ENCODE measurements at regions not wholly inside any gene's neighbourhood (a gene's known extent, or its start where the extent isn't known, plus 50 kb on each side); places are given as distances from the start of the nearest gene placed in this dataset.

DNA sequence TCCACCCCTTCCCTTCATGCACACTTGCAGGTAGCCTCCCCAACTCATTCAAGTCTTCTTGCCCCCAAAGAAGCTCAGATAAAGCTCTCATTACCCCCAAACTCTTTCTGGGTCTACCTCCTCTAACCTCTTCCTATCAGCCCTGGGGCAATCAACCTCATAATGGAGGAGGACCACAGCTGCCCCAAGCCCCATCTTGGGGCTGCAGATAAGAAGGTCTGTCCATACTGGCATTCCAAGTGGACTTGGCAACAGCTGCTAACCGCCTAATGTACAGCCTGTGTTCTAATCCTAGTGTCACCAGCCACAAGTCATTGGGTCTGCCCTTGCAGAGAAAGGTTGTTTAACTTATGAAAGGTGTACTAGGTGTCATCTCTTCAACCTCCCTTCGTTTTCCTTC, 107.4 kb upstream of the ADGRF1 start:
- DNase-seq: no peak

DNA sequence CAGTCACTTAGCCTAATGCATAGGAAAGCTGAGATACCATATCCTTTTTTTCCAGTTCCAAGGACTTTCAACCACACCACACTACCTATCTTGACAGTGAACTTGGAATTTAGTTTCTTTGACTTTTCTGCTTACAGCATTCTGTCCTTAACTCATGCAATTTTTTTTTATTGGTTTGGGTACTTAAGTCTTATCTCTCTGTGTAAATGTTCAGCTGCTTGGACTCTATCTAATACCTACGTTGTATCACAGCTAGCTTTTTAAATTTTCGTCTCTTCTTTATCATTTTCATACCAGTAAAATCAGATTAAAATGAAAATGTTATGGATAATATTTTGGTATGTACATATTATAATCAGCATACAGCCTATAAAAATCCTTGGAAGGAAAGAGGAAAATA, 106.9 kb upstream of the ADGRF1 start:
- DNase-seq: no peak

DNA sequence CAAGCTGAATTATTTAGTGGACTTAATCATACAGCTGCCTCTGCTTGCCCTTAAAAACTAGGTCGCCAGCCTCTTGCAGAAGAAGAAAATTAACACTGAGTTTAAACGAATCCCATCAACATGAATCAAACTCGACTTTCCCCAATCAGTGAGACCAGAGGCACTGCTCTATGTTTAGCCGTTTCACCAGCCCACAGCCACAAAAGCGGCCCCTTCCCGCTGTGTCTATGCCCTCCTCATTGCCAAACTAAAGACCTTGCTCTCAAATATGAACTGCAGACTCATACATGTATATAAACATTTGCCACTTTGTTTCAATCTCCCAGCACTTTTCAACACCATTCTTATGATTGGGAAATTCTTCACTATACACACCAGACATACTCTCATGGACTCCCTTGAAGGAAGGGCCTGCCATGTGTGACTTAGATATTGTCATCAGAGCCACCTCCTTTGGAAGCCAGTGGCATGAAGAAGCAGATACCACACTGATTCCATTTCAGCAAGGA, 105.8 kb upstream of the ADGRF1 start:
- no peak for DNase-seq

DNA sequence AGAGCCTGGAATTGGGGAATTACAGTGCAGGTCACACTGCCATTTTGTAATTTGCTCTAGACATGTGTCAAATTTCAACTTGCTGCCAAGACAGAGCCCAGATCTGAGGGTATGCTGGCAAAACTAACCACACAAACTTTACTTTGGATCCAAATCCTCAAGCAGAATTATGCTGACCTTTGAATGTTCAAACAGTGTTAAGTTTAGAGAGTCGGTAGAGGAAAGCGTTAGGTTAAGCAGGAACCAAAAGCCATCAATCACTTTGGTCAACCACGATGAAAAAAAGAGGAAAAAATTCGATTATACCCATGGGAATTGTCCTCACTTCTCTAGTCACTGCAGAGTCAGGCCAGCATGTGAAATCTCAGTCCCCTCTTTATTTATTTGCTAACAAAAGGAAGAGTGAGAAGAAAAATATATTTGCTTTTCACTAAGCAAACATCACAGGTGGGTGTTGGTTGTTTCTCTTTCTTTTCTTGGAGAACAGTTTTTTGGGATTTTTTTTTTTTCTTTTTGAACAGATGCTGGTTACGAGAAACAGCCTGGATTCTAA, 105.1 kb upstream of the ADGRF1 start:
- DNase-seq: no peak

DNA sequence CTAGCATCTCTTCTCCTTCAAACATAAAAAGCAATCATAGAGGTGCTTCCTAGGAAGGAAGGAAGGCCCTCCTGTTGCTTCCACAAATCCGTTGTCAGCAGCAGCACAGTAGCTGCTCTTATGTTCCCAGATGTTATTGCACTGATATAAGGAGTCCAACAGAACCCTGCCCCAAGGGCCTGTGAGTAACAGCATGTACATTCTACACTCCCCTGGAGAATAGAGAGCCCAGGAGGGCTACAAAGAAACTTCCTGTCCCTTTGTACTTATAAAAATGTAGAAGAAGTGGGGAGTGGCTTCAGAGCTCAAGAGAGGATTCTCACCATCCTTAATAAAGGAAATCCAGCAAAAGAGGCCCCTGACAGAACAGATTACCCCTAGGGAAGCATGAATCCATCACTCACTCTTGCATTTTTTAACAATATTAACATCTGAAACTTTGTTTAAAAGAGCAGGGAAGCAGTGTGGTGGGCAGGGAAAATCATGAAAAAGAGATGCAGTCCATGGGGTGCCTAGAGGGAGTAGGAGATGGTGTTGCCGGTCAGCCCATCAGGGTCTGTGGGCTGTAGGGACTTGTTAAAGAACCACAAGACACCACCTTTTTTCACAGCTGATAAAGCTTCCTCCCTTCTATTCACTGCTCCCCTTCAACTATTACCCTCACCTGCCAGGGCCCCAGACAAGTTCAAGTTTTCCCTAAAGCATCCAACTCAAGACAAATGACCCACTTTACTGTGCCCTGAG, 104.5 kb upstream of the ADGRF1 start:
- no peak for DNase-seq

DNA sequence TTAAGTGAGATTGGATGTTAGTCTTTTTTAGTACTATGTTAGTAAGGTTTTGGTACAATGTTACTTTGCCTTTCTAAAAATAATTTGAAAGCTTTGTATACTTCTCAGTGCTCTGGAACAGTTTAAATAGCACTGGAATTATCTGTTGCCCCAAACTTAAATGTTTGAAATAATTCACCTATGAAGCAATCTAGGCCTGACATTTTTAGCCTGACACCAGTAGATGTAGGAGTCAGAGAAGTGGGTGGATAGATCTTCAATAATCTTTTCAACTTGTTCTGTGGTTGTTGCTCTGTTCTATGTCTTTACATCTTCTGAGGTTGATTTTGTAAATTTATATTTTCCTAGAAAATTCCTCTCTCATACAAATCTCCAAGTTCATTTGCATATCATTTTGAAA, 103.1 kb upstream of the ADGRF1 start:
- no peak for DNase-seq

DNA sequence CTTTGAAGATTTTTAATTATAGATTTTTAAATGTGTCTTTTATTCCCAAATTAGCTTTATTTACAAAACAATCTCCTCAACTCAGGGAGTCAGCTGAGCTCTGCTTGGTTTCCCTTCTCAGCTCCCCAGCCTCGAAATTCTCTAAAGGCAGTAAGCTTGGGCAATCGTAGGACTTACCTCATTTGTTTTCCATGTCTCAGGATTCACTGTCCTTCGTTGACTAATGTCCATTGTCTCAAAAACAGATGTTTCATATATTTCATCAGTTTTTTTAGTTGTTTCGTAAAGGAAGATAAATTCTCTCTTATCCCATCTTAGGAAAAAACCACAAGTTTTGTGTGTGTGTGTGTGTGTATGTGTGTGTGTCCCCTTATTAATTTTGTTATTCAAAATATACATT, 102.2 kb upstream of the ADGRF1 start:
- no peak for DNase-seq

DNA sequence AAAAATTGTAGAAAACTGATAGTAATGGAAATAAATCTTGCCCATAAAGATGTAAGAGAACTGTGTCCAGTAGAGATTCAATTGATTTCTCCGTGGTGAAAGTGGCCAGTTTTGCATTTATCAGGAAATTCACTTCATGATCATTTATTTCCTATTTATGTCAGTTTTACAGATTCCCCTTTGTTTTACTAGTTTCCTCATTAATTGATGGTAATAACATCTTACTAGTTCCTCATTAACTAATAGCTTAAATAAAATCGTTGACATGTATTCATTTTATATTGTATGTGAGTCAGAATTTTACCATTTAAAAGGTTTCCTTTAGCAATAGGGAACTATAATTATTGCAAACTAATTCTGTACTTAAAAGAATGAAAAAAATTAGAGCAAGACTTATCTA, 99.8 kb upstream of the ADGRF1 start:
- DNase-seq: no peak

DNA sequence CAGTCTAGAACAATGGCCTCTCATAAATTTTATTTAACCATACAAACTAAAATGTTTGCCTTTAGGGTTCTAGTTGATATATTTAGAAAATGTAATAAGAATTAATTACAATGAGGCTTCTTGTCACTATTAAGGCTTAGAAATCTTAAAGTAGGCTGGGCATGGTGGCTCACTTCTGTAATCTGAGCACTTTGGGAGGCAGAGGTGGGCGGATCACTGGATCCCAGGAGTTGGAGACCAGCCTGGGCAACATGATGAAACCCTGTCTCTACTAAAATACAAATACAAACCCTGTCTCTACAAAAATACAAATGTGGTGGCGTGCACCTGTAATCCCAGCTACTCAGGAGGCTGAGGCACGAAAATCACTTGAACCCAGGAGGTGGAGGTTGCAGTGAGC, 99.0 kb upstream of the ADGRF1 start:
- DNase-seq: no peak

DNA sequence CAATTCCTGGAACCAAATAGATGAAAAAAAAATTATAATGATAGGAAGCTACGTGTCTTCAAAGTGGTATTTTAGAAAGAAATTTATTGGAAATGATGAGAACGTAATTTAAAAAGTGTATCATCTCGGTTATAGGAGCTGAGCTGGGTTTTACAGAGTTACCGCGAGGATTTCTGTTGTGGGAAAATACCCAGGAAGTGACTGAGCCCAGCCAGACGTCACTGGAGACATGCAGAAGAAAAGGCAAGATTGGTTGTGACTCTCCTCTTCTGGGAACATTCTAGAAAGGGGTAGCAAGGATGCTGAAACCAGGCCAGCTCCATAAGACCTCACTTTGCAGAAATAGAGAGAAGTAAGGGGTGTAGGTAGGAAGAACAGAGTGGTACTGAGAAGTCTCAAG, 95.9 kb upstream of the ADGRF1 start:
- DNase-seq: no peak

DNA sequence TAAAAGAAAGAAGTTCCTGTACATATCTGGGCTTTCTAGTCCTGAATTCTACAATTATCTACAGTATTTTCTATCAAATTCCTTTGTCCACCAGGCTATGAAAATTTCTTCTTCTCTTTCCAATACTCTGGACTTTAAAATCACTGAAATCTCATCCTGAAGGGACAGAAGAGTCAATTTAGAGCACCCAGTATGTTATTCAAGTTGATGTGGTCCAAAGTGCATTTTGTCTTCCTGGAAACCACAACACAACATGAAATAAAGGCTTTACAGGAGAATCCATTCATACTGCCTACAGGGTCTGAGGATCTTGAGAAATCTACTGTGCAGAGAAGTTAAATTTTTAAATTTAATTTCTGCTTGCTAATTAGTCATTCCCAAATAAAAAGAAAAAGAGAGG, 94.9 kb upstream of the ADGRF1 start:
- DNase-seq: no peak

DNA sequence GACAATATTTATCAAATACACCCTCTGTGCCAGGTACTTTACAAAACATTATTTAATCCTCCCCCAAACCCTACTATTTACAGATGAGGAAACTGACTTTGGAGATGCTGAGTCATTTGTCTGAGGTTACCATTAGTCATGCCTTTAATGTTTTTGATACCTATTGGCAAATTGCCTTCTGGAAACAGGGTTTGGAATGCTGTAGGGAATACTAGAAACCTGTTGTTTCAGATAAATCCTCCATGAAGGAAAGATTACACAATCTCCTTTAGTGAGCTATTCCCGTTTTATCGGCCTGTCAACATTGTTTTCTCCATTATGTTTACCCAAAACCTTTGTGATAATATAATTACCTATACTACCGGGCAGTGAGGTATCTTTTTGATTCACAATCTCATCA, 93.6 kb upstream of the ADGRF1 start:
- no peak for DNase-seq

DNA sequence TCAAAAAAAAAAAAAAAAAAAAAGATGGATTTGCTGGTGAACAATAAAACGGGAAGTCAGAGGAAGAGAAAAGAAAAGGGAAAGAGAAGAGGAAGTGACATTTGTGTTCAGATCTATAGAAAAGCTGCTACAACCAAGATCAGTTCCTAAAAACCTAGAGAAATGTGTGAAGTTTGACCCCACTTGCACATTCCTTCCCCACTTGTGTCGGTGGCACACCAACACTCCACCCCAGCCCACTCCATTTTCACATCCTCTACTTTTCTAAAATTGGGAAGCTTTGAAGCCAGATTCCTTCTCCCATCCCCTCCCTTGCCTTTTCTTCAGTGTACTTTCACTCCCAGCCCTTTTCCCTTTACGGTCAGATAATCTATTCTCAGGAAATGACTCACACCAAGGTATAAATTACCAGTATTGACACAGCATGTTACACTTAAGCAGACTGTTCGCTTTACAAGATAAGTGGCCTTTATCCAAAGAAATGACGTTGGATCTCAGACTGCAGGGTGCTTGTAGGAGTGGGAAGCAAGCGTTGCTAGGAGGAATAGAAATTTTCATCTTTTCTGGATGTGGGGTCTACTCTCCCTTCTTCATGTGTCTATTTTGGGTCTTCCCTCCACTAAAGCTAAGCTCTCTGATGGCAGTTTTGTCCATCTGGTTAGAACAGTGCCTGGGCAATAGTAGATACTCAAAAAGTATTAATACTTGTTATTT, 92.5 kb upstream of the ADGRF1 start:
- no peak for DNase-seq

DNA sequence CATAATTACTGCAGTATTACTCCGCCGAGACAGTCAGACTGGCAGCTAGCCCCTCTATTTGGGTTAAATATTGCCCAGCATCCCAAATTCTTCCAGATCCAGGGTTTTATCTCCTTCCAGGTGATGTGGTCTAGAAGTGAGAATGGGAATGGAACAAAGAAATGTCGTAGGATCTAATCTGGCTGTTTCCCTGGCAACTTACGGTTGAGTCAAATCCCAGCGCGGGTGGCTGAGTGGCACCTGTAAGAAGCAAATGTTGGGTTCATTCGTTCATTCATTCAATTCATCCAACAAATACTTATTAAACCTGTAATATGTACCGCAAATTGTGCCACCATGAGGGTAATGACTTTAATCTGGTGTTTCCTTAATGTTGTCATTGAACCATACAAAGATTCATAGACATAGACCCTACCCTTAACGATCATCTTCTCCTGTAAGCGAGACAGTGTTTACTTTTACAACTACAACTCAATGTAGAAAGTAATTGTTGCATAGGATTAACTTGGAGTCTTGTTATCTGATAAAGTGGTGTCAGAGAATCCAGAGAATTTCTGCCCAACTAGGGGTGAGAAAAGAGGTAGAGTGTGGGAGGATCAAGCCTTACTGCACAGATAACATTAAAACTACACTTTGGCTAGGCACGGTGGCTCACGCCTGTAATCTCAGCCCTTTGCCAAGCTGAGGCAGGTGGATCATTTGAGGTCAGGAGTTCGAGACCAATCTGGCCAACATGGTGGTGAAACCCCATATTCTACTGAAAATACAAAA, 91.3 kb upstream of the ADGRF1 start:
- no peak for DNase-seq

DNA sequence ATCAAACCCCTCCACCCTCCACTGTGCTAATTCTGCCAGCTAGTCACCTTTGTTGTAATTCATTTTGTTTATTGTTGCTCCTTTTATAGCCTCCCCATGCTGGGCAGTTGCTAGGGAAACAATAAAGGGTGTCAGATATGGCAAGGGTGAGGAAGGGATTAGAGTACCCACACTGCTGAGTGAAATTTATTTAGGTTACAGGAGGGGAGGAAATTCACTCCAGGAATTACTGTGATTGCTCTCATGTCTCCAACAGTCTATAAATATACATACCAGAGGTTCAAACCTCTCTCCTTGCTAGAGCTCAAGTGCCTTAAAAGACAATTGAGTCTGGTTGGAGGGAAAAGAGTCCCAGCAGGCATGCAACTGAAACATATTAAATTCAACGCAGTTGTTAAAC, 90.6 kb upstream of the ADGRF1 start:
- DNase-seq: no peak

DNA sequence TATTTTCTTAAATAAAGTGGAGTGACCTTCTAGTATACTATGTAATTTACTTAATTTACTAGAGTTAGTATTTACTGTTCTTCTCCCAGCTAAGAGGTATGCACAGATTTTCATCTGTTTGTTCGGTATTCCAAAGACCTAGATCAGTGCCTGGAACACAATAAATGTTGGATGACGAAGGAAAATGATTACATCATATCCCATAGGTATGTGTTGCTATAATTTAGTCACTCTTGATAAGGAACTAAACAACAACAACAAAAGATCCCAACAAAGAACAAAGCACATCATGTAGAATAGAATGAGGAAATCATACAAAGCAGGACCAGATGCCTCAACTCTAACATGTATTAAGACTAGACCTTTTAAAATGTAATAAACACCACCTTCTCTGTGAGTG, 89.6 kb upstream of the ADGRF1 start:
- no peak for DNase-seq

DNA sequence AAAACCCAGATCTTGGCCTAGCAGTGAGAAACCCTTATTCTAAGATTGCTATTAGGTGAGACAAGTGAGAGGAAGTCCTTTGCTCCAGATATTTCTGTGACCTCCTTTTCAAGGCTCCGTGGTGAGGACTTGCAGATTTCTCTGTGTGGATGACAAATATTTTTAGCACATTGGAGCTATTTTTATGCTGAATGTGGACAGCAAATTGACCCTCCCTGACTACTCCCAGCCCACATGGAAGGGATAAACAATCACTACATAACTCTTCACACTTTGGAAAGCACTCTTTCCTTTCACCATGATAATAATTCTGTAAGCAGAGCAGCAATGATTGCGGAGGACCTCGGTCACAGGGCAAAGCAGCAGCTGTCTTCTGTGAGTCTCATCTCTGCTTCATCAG, 88.0 kb upstream of the ADGRF1 start:
- DNase-seq: no peak

DNA sequence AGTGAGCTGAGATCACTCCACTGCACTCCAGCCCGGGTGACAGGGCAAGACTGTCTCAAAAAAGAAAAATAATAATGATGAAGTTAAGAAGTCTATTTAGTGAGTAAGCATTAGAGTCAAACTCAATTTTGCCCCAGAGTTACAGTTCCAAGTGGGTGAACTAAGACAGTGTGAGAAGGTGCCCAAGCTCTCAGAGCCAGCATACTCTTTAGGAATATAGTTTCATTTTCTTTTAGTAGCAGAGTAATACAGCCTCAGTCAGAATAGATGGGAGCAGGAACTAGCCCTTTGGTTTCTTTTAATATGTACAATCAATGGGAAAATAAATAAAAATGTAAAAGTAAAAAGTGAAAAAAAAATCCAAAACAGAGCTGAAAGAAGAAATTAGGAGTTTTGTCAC, 87.0 kb upstream of the ADGRF1 start:
- no peak for DNase-seq

DNA sequence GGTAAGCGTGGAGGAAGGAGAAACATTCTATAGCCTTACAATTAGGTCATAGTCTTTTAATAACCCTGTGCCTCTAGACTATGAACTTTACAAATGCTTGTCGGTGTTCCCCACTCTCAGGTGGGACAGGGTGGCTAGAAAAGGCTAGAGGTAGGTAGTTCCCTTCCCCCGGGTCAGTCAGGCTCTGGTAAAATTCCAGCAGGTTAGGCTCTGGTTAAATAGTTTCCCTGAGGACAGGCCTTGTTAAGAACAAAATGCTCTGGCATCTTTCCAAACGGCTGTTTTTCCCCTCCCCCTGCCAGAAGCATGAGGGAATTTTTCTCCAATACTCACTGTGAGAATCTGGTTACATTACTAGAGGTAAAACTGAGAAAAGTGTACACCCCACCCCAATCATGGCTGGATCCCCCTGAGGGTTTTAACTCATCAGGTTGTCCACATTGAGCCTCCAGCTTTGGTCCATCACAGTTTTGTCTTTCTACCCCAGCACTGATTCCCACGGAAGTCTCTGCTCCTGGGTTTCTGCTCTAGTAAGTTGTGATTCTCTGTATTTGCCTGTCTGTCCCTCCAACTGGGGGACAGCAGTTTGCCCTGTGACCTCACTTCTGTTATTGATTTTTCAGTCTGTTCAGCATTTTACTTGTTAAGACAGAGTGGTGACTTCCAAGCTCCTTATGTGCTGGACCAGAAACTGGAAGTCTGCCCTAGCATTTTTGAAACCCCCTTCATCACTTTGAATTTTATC, 84.7 kb upstream of the ADGRF1 start:
- no peak for DNase-seq

DNA sequence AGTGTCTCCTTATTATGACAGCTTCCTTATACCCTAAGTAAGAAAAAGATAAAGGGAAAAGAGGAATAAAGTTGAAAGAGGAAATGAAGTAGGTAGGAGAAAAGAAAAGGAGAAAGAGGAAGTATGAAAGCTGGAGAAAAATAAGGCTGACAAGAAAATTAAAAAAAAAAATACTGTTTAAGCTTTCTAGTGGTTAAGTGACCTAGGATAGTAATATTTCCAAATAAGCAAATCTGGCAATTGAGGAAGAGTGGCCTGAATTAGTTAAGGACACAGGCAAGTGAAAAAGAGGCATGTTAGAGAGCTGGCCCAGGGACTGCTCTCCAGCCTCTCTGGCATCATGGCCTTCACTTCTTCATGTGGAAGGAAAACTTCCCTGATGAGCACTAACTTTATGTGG, 76.5 kb upstream of the ADGRF1 start:
- DNase-seq: no peak

DNA sequence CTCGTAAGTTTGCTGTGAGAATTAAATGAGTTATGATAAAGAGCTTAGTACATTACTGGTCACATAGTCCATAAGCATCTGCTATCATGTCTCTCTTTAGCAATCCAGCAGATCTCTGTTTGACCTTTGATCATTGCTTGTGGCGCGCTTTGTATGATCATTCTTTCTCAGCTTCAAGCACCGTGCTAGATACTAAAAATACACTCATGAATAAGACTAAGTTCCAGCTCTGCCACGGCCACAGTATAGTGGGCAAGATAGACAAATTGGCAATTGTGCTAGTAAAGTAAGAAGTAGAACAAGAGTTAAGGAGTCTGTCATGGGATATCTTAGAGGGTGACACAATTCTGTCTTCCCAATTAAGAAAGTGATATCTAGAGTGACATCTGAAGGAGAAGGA, 75.2 kb upstream of the ADGRF1 start:
- no peak for DNase-seq

DNA sequence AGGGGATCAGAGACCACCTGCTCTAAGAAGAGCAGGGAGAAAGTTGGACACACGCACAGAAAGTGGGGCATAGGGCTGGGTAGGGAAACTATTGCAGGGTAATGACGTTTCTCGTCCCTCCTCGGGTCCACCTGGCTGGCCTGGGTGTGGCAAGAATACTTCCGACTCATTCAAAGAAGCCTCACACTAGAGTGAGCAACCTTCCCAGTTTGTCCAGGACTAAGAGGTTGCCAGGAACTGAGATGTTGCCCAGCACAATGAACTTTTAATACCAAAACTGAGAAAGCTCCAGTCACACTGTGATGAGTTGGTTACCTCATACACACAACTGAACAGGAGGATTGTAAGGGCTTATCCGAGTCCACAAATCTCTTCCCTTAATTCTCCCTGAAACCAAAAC, 74.5 kb upstream of the ADGRF1 start:
- DNase-seq: no peak

DNA sequence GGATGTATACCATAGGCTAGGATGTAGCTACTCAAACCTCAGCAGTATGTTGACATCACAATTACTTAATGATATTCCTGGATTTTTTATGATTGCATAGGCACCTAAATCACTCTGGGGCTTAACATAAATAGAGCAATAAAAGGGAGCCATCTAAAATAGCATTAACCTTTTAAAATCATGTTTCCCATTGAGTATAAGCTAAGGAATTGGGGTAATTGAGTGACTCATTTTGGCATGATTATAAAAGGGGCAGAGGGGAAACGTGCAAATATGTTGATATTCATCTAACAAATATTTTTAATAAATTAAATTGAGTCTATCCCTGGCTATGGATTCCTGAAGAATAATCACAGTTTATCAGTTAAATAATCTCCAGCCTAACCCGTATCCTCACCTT, 74.0 kb upstream of the ADGRF1 start:
- no peak for DNase-seq

Data from stimulated activated CD8-positive, alpha-beta memory T cell treated with anti-CD3 and anti-CD28 coated beads, Interleukin-4, amount 100 ng/mL, for 48 hours (primary cell).